ENCODE measurements at regions not wholly inside any gene's neighbourhood (a gene's known extent, or its start where the extent isn't known, plus 50 kb on each side); places are given as distances from the start of the nearest gene placed in this dataset.

DNA sequence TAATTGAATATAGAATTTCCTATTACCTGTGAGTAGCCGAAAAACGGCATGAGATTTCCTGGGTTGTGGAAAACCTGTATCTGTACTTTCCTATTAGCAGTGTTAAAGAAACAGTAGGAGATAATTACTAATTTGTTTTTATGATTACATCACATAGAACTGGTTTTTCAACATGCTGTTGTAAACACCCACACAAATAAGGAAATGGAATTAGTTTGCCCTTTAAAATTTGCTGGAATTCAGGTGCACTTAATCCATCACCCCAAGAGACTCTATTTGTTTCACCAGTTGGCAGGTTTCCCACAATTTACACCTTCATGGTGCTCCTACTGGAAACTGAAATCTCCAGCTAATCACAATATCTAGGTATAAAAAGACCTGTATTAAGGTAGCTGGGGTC is 274.1 kb upstream of the SLC8A1 start:
- Histone ChIP-seq H3K27me3 (ENCODE audit: control insufficient read depth in 4 of 4, insufficient read depth in 4 of 4, low read length in 3 of 4) (peaks cover 0 to 5% (median 0%) of the 10 kb centered on the region in 4 donors), H3K36me3 (ENCODE audit: control insufficient read depth in 4 of 4, insufficient read depth in 3 of 4, low read depth in 1 of 4, low read length in 3 of 4) (no peaks in the 10 kb centered on the region), H3K27ac (ENCODE audit: low read depth in 1 of 2, low read length in 2 of 2) (no peak overlapping the region), H3K9ac (ENCODE audit: low read depth in 1 of 2, low read length in 2 of 2) (no peak overlapping the region), H3K4me3 (ENCODE audit: low read depth in 1 of 3, low read length in 3 of 3) (no peak overlapping the region), H3K4me1 (ENCODE audit: control insufficient read depth in 4 of 4, insufficient read depth in 4 of 4, low read length in 3 of 4) (no peaks in the 10 kb centered on the region), H3K9me3 (ENCODE audit: control insufficient read depth in 4 of 4, low read length in 3 of 4) (no peaks in the 10 kb centered on the region)
- TF ChIP-seq NR2F2 (IDR thresholded peaks at IDR 0.05) (no peak), GABPA (IDR thresholded peaks at IDR 0.05 in 1 of 2, conservative IDR thresholded peaks at IDR 0.05 in 1 of 2) (no peak), RXRA (IDR thresholded peaks at IDR 0.05) (no peak), HNF4A (conservative IDR thresholded peaks at IDR 0.05) (no peak), SP1 (IDR thresholded peaks at IDR 0.05) (no peak), FOXA1 (IDR thresholded peaks at IDR 0.05) (no peak), EGR1 (IDR thresholded peaks at IDR 0.05; ENCODE audit: low read depth in 2 of 2) (no peak), TAF1 (conservative IDR thresholded peaks at IDR 0.05) (no peak)
- TF ChIP-seq, protein P1, sequence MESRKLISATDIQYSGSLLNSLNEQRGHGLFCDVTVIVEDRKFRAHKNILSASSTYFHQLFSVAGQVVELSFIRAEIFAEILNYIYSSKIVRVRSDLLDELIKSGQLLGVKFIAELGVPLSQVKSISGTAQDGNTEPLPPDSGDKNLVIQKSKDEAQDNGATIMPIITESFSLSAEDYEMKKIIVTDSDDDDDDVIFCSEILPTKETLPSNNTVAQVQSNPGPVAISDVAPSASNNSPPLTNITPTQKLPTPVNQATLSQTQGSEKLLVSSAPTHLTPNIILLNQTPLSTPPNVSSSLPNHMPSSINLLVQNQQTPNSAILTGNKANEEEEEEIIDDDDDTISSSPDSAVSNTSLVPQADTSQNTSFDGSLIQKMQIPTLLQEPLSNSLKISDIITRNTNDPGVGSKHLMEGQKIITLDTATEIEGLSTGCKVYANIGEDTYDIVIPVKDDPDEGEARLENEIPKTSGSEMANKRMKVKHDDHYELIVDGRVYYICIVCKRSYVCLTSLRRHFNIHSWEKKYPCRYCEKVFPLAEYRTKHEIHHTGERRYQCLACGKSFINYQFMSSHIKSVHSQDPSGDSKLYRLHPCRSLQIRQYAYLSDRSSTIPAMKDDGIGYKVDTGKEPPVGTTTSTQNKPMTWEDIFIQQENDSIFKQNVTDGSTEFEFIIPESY (IDR thresholded peaks at IDR 0.05): no peak
- TF ChIP-seq, protein P2, sequence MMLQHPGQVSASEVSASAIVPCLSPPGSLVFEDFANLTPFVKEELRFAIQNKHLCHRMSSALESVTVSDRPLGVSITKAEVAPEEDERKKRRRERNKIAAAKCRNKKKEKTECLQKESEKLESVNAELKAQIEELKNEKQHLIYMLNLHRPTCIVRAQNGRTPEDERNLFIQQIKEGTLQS (IDR thresholded peaks at IDR 0.05): no peak
- TF ChIP-seq, protein P3, sequence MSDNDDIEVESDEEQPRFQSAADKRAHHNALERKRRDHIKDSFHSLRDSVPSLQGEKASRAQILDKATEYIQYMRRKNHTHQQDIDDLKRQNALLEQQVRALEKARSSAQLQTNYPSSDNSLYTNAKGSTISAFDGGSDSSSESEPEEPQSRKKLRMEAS (IDR thresholded peaks at IDR 0.05): no peak
- DNase-seq (ENCODE audit: low spot score): no peak
- WGBS: 56% methylated on average over 2 of the region's 2 CpGs

DNA sequence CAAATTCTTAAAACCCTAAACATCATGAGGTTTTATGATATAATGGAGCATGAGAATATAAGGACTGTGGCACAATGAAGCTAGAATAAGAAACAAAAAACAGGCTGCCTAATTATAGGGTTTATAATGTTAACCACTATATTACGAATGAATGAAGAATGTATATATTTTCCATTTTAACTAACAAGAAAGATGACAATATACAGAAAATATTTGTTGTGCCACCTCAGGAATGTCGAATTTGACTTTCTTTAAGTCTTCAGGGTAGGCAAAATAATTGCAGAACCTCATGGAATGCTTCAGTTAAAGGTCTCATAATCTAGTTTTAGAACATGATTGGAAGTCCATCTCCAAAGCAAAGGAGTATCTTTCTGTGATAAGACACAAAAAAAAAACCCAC is 282.9 kb upstream of the SLC8A1 start:
- H3K9me3 ChIP-seq (ENCODE audit: control insufficient read depth in 4 of 4, low read length in 3 of 4): no peaks in the 10 kb centered on the region
- TF ChIP-seq SP1 (IDR thresholded peaks at IDR 0.05) (no peak), GABPA (IDR thresholded peaks at IDR 0.05 in 1 of 2, conservative IDR thresholded peaks at IDR 0.05 in 1 of 2) (no peak), YY1 (IDR thresholded peaks at IDR 0.05) (no peak), HNF4A (conservative IDR thresholded peaks at IDR 0.05) (no peak), RXRA (IDR thresholded peaks at IDR 0.05) (no peak), FOXA1 (IDR thresholded peaks at IDR 0.05) (no peak), TAF1 (conservative IDR thresholded peaks at IDR 0.05) (no peak), HNF4G (IDR thresholded peaks at IDR 0.05) (no peak)
- TF ChIP-seq, protein P2 (IDR thresholded peaks at IDR 0.05): no peak
- no peak overlapping the region for H3K4me3 ChIP-seq (ENCODE audit: low read depth in 1 of 3, low read length in 3 of 3)
- WGBS: 47% methylated on average over 2 of the region's 2 CpGs
- H3K36me3 ChIP-seq (ENCODE audit: control insufficient read depth in 4 of 4, insufficient read depth in 3 of 4, low read depth in 1 of 4, low read length in 3 of 4): no peaks in the 10 kb centered on the region
- H3K4me1 ChIP-seq (ENCODE audit: control insufficient read depth in 4 of 4, insufficient read depth in 4 of 4, low read length in 3 of 4): no peaks in the 10 kb centered on the region
- DNase-seq (ENCODE audit: low spot score): no peak
- no peak overlapping the region for H3K9ac ChIP-seq (ENCODE audit: low read depth in 1 of 2, low read length in 2 of 2)
- peaks cover 0 to 4% (median 0%) of the 10 kb centered on the region in 4 donors for H3K27me3 ChIP-seq (ENCODE audit: control insufficient read depth in 4 of 4, insufficient read depth in 4 of 4, low read length in 3 of 4)
- H3K27ac ChIP-seq (ENCODE audit: low read depth in 1 of 2, low read length in 2 of 2): no peak overlapping the region

GRCh38 chr2:40737180-40737579 is 285.3 kb upstream of the SLC8A1 start:
- DNase-seq (ENCODE audit: low spot score): no peak
- TF ChIP-seq TAF1 (conservative IDR thresholded peaks at IDR 0.05): no peak
- no peak for TF ChIP-seq HNF4G (IDR thresholded peaks at IDR 0.05)
- TF ChIP-seq RAD21 (IDR thresholded peaks at IDR 0.05): no peak
- TF ChIP-seq, protein P2 (IDR thresholded peaks at IDR 0.05): no peak
- TF ChIP-seq NR2F2 (IDR thresholded peaks at IDR 0.05): no peak
- no peak for TF ChIP-seq CTCF (IDR thresholded peaks at IDR 0.05; ENCODE audit: low read depth, low read length, missing input control)
- TF ChIP-seq, protein P4, sequence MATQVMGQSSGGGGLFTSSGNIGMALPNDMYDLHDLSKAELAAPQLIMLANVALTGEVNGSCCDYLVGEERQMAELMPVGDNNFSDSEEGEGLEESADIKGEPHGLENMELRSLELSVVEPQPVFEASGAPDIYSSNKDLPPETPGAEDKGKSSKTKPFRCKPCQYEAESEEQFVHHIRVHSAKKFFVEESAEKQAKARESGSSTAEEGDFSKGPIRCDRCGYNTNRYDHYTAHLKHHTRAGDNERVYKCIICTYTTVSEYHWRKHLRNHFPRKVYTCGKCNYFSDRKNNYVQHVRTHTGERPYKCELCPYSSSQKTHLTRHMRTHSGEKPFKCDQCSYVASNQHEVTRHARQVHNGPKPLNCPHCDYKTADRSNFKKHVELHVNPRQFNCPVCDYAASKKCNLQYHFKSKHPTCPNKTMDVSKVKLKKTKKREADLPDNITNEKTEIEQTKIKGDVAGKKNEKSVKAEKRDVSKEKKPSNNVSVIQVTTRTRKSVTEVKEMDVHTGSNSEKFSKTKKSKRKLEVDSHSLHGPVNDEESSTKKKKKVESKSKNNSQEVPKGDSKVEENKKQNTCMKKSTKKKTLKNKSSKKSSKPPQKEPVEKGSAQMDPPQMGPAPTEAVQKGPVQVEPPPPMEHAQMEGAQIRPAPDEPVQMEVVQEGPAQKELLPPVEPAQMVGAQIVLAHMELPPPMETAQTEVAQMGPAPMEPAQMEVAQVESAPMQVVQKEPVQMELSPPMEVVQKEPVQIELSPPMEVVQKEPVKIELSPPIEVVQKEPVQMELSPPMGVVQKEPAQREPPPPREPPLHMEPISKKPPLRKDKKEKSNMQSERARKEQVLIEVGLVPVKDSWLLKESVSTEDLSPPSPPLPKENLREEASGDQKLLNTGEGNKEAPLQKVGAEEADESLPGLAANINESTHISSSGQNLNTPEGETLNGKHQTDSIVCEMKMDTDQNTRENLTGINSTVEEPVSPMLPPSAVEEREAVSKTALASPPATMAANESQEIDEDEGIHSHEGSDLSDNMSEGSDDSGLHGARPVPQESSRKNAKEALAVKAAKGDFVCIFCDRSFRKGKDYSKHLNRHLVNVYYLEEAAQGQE (IDR thresholded peaks at IDR 0.05): no peak
- TF ChIP-seq, protein P3 (IDR thresholded peaks at IDR 0.05): no peak
- TF ChIP-seq FOXA2 (IDR thresholded peaks at IDR 0.05): no peak
- TF ChIP-seq YY1 (IDR thresholded peaks at IDR 0.05): no peak
- TF ChIP-seq SP1 (IDR thresholded peaks at IDR 0.05): no peak
- no peak for TF ChIP-seq RXRA (IDR thresholded peaks at IDR 0.05)
- no peak for TF ChIP-seq GABPA (IDR thresholded peaks at IDR 0.05 in 1 of 2, conservative IDR thresholded peaks at IDR 0.05 in 1 of 2)
- Histone ChIP-seq H3K9me3 (ENCODE audit: control insufficient read depth in 4 of 4, low read length in 3 of 4) (no peaks in the 10 kb centered on the region), H3K4me1 (ENCODE audit: control insufficient read depth in 4 of 4, insufficient read depth in 4 of 4, low read length in 3 of 4) (no peaks in the 10 kb centered on the region), H3K27me3 (ENCODE audit: control insufficient read depth in 4 of 4, insufficient read depth in 4 of 4, low read length in 3 of 4) (peaks cover 0 to 4% (median 0%) of the 10 kb centered on the region in 4 donors), H3K36me3 (ENCODE audit: control insufficient read depth in 4 of 4, insufficient read depth in 3 of 4, low read depth in 1 of 4, low read length in 3 of 4) (no peaks in the 10 kb centered on the region), H3K4me3 (ENCODE audit: low read depth in 1 of 3, low read length in 3 of 3) (no peak overlapping the region), H3K27ac (ENCODE audit: low read depth in 1 of 2, low read length in 2 of 2) (no peak overlapping the region), H3K9ac (ENCODE audit: low read depth in 1 of 2, low read length in 2 of 2) (no peak overlapping the region)
- 69% methylated on average over 4 of the region's 4 CpGs for WGBS
